Effector CD8-positive, alpha-beta T cell (primary cell): ENCODE measurements at regions not wholly inside any gene's neighbourhood (a gene's known extent, or its start where the extent isn't known, plus 50 kb on each side); places are given as distances from the start of the nearest gene placed in this dataset.

ENCODE experiments used
- DNase-seq: peaks from one replicate; lab custom pipeline; 2025; lab: John Stamatoyannopoulos, UW

DNA sequence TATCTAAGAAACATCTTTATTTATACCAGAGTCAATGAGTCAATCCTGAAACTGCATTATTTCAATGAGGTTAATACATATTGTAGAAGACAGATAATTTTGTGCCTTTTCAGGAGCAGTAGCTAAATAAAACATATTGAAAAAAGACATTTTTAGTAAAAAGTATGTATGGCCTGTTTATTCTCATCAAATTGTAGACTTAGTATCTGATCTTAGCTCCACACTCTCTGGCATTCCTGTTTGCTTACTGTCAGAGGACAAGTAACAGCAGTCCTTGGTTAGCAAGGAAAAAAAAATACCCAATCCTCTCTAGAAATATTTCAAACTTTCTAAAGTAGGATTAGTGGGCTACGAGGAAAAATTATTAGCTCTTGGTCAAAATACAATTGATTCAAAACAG lies 50.5 kb upstream of the GUCY1A1 start:
- no peak for DNase-seq

GRCh38 chr4:155615081-155615887 lies 51.4 kb upstream of the GUCY1A1 start:
- no peak for DNase-seq

DNA sequence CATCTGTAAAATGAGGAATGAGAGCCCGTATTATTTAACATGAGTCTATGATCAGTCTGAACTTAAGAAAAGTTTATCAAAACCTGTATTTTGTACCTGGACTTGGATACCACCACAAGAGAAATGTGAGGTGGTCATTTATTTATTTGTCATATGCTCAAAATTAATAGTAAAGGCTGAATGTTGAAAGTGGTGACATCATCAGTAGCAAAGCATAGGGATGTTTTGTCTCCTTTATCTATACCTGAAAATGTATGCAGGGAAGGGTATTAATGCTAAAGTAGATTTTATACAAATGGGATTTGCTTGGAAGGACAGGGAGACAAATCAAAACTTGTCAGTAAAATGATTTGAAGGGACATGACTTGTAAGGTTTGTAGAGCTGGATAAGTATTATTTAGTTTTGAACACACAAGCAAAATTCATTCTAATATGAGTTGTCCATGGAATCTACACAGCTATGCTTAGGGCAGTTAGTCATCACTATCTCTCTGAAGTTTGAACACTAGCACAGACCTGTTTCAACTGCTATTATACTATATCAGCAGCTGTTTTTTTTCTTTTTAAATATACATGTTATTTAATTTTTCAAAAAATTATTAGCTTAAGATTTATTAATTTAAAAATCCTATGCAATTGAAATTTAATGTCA lies 52.4 kb upstream of the GUCY1A1 start:
- no peak for DNase-seq

DNA sequence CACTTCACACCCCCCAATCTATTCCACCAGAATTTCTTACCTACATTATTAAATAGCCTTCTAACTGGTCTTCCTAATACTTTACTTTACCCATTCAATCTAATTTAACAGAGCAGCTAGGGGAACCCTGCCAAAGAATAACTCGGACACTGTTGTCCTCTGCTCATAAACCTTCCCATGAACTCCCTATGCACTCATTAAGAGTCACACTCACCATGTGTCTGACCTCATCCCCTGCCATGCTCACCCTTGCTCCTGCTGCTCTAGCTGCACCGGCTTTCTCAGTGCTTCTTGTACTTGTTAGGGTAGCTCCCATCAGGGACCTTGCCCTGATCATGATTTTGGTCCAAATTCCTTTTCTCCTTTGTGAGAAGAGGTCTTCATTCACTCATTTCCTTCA lies 54.6 kb upstream of the GUCY1A1 start:
- no peak for DNase-seq

DNA sequence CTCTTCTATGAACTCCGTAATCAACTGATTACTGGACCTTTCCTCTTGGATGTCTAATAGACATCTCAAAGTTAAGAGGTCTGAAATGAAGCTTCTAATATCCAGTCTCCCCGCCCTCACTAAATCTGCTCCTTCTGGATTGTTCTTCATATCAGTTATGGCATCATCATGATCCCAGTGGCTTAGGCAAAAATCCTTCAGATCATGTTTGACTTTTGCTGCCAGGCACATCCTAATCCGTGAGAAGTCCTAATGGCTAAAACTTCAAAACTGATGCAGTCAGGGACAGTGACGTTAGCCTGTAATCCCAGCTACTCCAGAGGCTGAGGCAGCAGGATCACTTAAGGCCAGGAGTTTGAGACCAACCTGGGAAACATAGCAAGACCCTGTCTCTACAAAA lies 55.1 kb upstream of the GUCY1A1 start:
- DNase-seq: no peak

DNA sequence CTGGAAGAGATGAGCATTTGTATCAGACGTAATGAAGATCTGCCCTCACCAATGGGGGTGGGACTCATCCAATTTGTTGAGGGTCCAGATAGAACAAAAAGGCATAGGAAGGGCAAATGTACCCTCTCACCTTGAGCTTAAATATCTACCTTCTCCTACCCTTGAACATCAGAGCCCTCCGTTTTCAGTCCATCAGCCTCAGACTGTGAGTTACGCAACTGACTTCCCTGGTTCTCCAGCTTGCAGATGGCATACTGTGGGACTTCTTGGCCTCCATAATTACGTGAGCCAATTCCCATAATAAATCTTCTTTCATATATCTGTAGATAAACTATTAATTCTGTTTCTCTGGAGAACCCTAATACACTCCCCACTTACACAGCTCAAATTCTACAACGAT lies 56.5 kb upstream of the GUCY1A1 start:
- no peak for DNase-seq

DNA sequence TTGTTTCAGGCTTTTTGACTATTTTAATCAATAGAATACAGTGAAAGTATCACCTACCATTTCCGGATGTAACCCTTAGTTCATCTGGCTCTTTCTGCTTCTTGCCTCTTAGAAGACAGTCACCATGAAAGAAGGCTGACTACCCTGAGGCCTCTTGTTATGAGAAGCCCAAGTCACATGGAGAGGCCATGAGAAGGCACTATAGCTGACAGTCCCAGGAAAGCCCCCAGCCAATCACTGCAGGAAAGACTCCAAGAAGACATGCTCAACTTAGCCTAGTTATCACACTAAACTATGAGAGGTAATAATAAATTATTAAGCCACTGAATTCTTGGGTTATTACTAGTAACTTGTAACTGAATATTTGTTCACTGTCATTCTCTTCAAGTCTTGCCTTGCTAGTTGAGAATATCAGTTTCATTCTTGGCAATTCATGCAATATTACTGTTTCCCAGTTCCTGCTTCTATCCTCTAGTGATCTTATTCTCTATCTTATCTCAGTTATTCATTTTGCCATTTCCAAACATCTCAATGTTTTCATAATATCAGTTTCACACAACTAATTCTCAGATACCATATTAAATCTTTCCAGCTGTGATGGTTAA lies 57.1 kb upstream of the GUCY1A1 start:
- DNase-seq: no peak

DNA sequence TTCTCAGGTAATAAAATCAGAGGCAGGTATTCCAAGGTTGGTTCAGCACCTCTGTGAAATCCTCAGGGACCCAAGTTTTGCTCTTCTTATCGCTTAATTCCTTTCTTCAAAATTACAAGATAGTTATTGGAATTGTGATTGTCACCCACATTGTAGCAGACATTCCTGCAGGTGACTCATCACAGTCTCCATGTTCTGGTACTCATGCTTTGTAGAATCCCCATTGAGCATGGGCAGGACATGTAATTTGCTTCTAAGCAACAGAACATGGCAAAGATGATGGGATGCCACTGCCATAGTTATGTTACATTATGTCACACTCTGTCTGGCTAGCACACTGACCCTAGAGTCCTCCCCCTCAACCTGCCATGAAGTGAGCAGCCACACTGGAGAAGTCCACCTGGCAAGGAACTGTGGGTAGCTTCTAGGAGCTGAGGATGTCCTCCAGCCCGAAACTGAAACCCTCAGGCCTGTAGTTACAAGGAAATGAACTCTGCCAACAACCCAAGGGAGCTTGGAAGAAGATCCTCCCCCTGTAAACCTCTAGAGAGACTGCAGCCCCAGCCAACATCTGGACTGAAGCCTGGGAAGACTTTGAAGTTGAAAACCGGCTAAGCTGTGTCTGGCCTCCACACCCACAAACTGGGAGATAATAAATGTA lies 58.3 kb upstream of the GUCY1A1 start:
- no peak for DNase-seq

- no peak for DNase-seq
These were observed 59.2 kb upstream of the GUCY1A1 start for GRCh38 chr4:155607481-155607880.

GRCh38 chr4:155604718-155605626 lies 61.7 kb upstream of the GUCY1A1 start:
- DNase-seq: no peak

GRCh38 chr4:155603360-155603891 lies 63.2 kb upstream of the GUCY1A1 start:
- DNase-seq: no peak

- DNase-seq: no peak
These were observed 64.1 kb upstream of the GUCY1A1 start for GRCh38 chr4:155602351-155603140.

DNA sequence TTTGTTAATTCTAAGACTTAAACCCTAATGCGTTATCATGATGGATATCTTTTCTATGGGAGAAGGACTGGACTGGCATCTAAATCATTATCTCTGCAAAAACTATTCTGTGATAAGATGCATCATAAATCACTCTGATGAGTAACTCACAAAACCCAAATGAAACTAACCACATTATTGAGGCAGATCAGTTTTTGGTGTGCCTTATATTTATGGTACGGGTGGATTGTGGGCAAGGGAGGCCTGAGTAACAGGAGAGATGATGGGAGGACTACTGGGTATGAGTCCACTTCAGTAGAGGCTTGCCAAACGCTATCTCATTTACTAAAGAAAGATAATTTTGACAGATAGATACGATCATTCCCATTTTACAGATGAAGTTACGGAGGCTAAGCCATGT lies 66.4 kb upstream of the GUCY1A1 start:
- DNase-seq: no peak

DNA sequence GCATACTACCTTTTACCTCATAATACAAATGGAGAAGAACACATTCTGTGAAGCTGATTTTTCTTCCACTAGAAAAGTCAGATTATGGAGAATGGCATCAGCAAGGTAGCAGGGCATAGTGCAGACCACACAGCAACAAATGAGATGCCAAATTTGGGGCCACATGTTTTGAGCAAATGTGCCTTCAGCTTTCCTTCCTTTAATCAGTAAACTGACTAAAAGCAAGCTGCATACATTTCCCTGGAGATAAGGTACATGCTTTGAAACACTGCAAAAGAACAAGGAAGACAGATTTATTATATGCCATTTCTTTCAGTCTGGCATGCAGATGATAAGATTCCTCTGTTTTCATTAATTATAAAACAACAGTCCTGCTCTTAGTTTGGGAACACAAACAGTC lies 67.1 kb upstream of the GUCY1A1 start:
- no peak for DNase-seq

DNA sequence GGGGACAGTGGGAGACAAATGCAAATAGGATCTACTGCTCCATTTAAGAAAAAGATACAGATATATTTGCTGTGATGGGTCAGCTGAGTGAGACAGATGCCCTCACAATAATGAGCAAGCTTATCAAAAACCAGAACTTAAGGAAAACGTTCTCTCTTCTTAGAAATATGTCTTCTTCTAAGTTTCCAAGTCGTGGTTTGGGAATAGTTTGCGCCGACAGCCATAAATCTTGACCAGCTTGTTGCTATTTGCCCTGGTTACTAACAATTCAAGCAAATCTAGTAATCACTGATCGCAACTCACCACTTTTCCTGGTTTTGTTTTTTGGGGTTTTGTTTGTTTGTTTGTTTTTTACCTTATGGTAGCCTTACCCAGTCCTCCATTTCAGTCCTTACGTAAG lies 67.6 kb upstream of the GUCY1A1 start:
- DNase-seq: no peak

GRCh38 chr4:155597933-155598451 lies 68.7 kb upstream of the GUCY1A1 start:
- no peak for DNase-seq

DNA sequence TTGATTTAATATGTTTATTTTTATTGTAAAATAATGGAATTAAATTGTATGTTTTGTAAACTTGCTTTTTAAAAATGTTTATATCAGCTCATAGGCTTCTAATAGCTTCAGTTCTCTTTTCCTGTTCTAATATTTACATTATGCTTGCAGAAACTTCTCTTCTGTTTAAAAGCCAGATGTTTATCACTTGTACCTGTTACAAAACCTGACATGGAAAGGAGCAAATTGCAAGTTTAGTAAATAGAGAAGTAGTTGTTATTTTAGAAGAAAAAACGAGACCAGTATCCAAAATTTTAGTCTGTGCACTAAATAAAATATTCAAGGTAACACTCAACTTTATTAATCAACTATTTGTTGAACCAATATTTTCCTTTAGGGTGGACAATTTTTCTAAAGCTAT lies 69.4 kb upstream of the GUCY1A1 start:
- DNase-seq: no peak

DNA sequence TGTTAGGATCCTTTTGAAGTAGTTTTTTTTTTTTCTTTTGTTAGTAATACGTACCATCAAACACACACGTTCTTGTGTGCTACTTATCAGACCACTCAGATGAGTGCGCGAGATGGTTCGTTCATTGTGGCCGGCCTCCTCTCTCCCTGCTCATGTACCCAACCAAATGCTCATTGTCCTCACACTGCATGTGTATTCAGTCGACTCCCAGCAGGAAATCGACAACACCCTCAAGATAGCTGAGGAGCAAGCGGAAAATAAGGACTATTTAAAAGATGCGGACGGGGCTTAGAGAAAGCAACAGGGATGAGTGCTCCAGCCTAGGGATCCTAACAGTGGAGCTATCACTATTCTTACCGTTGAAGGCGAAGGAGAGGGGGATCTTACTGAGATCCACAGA lies 72.9 kb upstream of the GUCY1A1 start:
- DNase-seq: no peak

DNA sequence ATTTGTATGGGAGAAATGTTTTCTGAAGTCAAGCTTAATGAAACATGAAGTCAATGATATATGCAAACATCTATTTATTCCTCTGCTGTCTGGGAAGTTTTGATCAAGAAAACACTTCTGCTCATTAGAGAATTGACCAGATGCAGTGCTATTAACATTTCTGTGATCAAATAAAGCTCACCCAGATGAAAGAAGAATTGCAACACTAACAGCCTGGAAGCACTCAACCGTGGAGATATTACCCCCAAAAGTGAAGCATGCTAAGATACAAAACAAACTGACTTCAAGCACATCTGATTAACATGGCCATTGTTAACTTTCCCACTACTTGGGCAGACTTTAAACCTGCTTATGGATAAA lies 73.7 kb upstream of the GUCY1A1 start:
- no peak for DNase-seq

DNA sequence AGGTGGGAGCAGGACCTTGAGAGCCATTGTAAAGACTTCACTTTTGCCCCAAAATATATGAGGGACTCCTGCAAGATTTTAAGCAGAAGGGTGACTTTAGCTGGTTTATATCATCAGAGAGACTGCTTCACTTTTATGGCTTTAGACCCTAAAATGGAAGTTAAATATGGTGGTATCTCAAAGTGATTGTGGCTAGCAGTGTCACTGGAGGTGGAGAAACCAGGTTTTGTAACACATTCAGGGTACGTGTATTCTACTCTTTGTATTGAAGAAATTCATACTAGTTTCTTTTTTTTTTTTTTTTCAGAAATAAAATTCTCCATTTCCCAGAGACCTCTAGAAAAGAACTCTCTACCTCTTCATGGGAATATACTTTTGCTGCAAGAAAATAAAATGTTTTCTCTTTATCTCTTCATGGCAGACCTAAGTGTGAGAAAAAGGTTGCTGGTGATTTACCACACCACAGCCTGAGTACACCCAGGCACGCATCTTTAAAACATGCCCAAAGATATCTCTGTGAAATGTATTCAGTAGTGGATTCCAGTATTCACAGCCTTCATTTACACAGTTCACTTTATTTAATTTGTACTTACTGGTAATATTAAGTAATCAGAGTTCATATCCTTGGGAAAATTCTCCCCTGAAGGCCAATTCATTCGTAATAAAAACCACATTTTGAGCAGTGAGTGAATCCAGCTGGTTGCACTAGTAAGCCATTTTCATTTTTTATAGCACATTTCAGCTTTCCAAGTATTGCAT lies 74.3 kb upstream of the GUCY1A1 start:
- no peak for DNase-seq
